ENCODE measurements at regions not wholly inside any gene's neighbourhood (a gene's known extent, or its start where the extent isn't known, plus 50 kb on each side); places are given as distances from the start of the nearest gene placed in this dataset.

DNA sequence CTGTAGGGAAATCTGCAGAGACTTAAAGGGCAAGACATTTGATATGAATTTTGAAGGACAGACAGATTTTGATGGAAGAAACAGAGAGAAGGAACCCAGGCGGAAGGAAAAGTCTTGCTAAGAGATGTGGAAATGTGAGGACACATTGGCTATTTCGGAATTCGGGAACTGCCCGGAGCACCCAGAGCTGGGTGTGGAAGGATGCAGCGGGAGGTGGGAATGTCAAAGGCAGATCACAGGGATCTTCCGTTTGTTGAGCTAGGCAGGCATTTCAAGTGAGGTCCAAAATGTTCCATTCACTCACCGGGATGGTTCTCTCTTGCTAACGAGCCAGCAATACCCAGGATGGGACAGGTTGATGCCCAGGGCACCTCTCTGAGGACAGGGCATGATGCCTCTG is 87.2 kb upstream of the CTBP2 start:
- TF ChIP-seq POLR2A (IDR thresholded peaks at IDR 0.05; ENCODE audit: low read depth, low read length), result no peak
- TF ChIP-seq CHD4 (IDR thresholded peaks at IDR 0.05), result no peak
- TF ChIP-seq, protein P1, sequence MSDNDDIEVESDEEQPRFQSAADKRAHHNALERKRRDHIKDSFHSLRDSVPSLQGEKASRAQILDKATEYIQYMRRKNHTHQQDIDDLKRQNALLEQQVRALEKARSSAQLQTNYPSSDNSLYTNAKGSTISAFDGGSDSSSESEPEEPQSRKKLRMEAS (IDR thresholded peaks at IDR 0.05; ENCODE audit: low read depth, low read length), result no peak
- TF ChIP-seq, protein P2, sequence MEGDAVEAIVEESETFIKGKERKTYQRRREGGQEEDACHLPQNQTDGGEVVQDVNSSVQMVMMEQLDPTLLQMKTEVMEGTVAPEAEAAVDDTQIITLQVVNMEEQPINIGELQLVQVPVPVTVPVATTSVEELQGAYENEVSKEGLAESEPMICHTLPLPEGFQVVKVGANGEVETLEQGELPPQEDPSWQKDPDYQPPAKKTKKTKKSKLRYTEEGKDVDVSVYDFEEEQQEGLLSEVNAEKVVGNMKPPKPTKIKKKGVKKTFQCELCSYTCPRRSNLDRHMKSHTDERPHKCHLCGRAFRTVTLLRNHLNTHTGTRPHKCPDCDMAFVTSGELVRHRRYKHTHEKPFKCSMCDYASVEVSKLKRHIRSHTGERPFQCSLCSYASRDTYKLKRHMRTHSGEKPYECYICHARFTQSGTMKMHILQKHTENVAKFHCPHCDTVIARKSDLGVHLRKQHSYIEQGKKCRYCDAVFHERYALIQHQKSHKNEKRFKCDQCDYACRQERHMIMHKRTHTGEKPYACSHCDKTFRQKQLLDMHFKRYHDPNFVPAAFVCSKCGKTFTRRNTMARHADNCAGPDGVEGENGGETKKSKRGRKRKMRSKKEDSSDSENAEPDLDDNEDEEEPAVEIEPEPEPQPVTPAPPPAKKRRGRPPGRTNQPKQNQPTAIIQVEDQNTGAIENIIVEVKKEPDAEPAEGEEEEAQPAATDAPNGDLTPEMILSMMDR (IDR thresholded peaks at IDR 0.05 in 2 of 3, conservative IDR thresholded peaks at IDR 0.05 in 1 of 3; ENCODE audit: control insufficient read depth in 2 of 3, extremely low read depth in 1 of 3, insufficient read depth in 1 of 3, low read depth in 3 of 3, low read length in 3 of 3), result no peak
- no peak for TF ChIP-seq FOS (IDR thresholded peaks at IDR 0.05; ENCODE audit: borderline replicate concordance, extremely low read depth, insufficient read length)
- TF ChIP-seq POLR2AphosphoS5 (IDR thresholded peaks at IDR 0.05; ENCODE audit: low read length), result no peak
- TF ChIP-seq, protein P3, sequence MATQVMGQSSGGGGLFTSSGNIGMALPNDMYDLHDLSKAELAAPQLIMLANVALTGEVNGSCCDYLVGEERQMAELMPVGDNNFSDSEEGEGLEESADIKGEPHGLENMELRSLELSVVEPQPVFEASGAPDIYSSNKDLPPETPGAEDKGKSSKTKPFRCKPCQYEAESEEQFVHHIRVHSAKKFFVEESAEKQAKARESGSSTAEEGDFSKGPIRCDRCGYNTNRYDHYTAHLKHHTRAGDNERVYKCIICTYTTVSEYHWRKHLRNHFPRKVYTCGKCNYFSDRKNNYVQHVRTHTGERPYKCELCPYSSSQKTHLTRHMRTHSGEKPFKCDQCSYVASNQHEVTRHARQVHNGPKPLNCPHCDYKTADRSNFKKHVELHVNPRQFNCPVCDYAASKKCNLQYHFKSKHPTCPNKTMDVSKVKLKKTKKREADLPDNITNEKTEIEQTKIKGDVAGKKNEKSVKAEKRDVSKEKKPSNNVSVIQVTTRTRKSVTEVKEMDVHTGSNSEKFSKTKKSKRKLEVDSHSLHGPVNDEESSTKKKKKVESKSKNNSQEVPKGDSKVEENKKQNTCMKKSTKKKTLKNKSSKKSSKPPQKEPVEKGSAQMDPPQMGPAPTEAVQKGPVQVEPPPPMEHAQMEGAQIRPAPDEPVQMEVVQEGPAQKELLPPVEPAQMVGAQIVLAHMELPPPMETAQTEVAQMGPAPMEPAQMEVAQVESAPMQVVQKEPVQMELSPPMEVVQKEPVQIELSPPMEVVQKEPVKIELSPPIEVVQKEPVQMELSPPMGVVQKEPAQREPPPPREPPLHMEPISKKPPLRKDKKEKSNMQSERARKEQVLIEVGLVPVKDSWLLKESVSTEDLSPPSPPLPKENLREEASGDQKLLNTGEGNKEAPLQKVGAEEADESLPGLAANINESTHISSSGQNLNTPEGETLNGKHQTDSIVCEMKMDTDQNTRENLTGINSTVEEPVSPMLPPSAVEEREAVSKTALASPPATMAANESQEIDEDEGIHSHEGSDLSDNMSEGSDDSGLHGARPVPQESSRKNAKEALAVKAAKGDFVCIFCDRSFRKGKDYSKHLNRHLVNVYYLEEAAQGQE (IDR thresholded peaks at IDR 0.05; ENCODE audit: low read depth, low read length), result no peak
- no peak for TF ChIP-seq SRF (IDR thresholded peaks at IDR 0.05; ENCODE audit: low read depth in 2 of 2, low read length in 2 of 2)
- TF ChIP-seq, protein P4, sequence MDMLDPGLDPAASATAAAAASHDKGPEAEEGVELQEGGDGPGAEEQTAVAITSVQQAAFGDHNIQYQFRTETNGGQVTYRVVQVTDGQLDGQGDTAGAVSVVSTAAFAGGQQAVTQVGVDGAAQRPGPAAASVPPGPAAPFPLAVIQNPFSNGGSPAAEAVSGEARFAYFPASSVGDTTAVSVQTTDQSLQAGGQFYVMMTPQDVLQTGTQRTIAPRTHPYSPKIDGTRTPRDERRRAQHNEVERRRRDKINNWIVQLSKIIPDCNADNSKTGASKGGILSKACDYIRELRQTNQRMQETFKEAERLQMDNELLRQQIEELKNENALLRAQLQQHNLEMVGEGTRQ (IDR thresholded peaks at IDR 0.05; ENCODE audit: borderline replicate concordance, low read depth, low read length), result no peak
- TF ChIP-seq, protein P5, sequence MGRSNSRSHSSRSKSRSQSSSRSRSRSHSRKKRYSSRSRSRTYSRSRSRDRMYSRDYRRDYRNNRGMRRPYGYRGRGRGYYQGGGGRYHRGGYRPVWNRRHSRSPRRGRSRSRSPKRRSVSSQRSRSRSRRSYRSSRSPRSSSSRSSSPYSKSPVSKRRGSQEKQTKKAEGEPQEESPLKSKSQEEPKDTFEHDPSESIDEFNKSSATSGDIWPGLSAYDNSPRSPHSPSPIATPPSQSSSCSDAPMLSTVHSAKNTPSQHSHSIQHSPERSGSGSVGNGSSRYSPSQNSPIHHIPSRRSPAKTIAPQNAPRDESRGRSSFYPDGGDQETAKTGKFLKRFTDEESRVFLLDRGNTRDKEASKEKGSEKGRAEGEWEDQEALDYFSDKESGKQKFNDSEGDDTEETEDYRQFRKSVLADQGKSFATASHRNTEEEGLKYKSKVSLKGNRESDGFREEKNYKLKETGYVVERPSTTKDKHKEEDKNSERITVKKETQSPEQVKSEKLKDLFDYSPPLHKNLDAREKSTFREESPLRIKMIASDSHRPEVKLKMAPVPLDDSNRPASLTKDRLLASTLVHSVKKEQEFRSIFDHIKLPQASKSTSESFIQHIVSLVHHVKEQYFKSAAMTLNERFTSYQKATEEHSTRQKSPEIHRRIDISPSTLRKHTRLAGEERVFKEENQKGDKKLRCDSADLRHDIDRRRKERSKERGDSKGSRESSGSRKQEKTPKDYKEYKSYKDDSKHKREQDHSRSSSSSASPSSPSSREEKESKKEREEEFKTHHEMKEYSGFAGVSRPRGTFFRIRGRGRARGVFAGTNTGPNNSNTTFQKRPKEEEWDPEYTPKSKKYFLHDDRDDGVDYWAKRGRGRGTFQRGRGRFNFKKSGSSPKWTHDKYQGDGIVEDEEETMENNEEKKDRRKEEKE (IDR thresholded peaks at IDR 0.05), result no peak
- TF ChIP-seq RAD51 (IDR thresholded peaks at IDR 0.05), result no peak
- no peak for TF ChIP-seq RAD21 (IDR thresholded peaks at IDR 0.05; ENCODE audit: insufficient read depth, low read depth, low read length)
- TF ChIP-seq SMC3 (IDR thresholded peaks at IDR 0.05; ENCODE audit: borderline replicate concordance, low read length), result no peak
- no peak for TF ChIP-seq CREB1 (IDR thresholded peaks at IDR 0.05; ENCODE audit: low read depth)
